HepG2 (cell line): ENCODE measurements at regions not wholly inside any gene's neighbourhood (a gene's known extent, or its start where the extent isn't known, plus 50 kb on each side); places are given as distances from the start of the nearest gene placed in this dataset.

Source experiments
- ATAC-seq: fragments of 200-7000 bp; cut with Tn5 transposase; 3 replicates; pipeline ENCODE4 v1.9.1; 2020; ENCODE audit warnings: mild to moderate bottlenecking, moderate library complexity
- BruUV-seq: library from RNA; stranded (reverse); fragments of 400-500 nt; replicated peaks from 2 replicates; lab custom pipeline; 2021; lab: Mats Ljungman, UMichigan
- CTCF ChIA-PET: fragments of 300-600 bp; formaldehyde crosslinking; extraction: SDS; loops from one replicate; lab custom pipeline; 2021; ENCODE audit warnings: low total read pairs, inconsistent platforms, low intra/inter-chr PET ratio; lab: Yijun Ruan, JAX
- POLR2A ChIA-PET: fragments of 350-600 bp; sonication (Branson Sonifier 250); formaldehyde crosslinking; loops from one replicate; lab custom pipeline; 2020; ENCODE audit warnings: antibody characterized with exemption, inconsistent platforms; lab: Yijun Ruan, JAX
- DNase-seq: peaks from one replicate; pipeline ENCODE4 v3.0.0-alpha.2; 2015; ENCODE audit warnings: low spot score
- FAIRE-seq: peaks from 3 replicates; lab custom pipeline; 2011; peaks lifted over from hg19 to GRCh38; lab: Jason Lieb, UNC
- H2AFZ ChIP-seq: one replicate; pipeline ENCODE4 v1.6.1; 2011; ENCODE audit warnings: low read length, inconsistent platforms
- H3K27ac ChIP-seq: fragments of 300-600 bp; 3 replicates; pipeline ENCODE4 v1.8.0; 2011; ENCODE audit warnings: mixed run types, mild to moderate bottlenecking, mixed read lengths, low read length, inconsistent platforms; ENCODE audit not compliant: insufficient read depth; ENCODE audit errors: extremely low read length
- H3K27me3 ChIP-seq, 2 experiments: fragments of 200-600 bp in 1 of 2; 2 replicates in 1 of 2; 3 replicates in 1 of 2; pipeline versions ENCODE4 v1.6.0 to v1.8.0; 2011; ENCODE audit warnings: low read length in 2 of 2, mild to moderate bottlenecking in 2 of 2, moderate library complexity in 2 of 2, inconsistent platforms in 1 of 2; ENCODE audit not compliant: insufficient read depth in 2 of 2, control insufficient read depth in 1 of 2
- H3K36me3 ChIP-seq, 2 experiments: fragments of 200-600 bp in 1 of 2; replicated peaks in 1 of 2; 2 replicates in 1 of 2; 3 replicates in 1 of 2; pipeline versions ENCODE4 v1.5.1 to v1.8.0; 2011; ENCODE audit warnings: low read length in 2 of 2, inconsistent platforms in 1 of 2; ENCODE audit not compliant: insufficient read depth in 2 of 2, control insufficient read depth in 1 of 2
- H3K4me1 ChIP-seq: 2 replicates; pipeline ENCODE4 v1.5.1; 2012; ENCODE audit warnings: low read length, inconsistent platforms; ENCODE audit not compliant: insufficient read depth
- H3K4me2 ChIP-seq: 2 replicates; pipeline ENCODE4 v1.6.0; 2011; ENCODE audit warnings: low read depth, low read length, inconsistent platforms
- H3K4me3 ChIP-seq, 3 experiments: fragments of 200-600 bp in 1 of 3; sonication (generic), shearing (Covaris generic) in 1 of 3; replicated peaks in 1 of 3; 2 replicates each; pipeline ENCODE4 v1.5.1; 2011 to 2016; ENCODE audit warnings: low read length in 3 of 3, inconsistent platforms in 2 of 3, low read depth in 2 of 3, mild to moderate bottlenecking in 2 of 3, control low read depth in 1 of 3, mixed read lengths in 1 of 3; ENCODE audit not compliant: insufficient read depth in 1 of 3
- H3K79me2 ChIP-seq: one replicate; pipeline ENCODE4 v1.6.1; 2011; ENCODE audit warnings: low read length, inconsistent platforms; ENCODE audit not compliant: insufficient read depth
- H3K9ac ChIP-seq: 2 replicates; pipeline ENCODE4 v1.6.0; 2011; ENCODE audit warnings: mild to moderate bottlenecking, low read depth, low read length, inconsistent platforms; ENCODE audit not compliant: insufficient read depth
- H3K9me3 ChIP-seq: 2 replicates; pipeline ENCODE4 v1.5.1; 2012; ENCODE audit warnings: mild to moderate bottlenecking, low read length
- H4K20me1 ChIP-seq: 2 replicates; pipeline ENCODE4 v1.6.0; 2011; ENCODE audit warnings: inconsistent platforms, mild to moderate bottlenecking, low read length, moderate library complexity; ENCODE audit not compliant: insufficient read depth
- FOSL1 ChIP-seq: sonication (generic); formaldehyde crosslinking; IDR thresholded peaks from 2 replicates; pipeline ENCODE4 v1.9.0; 2021; ENCODE audit warnings: missing genetic modification reagents, borderline replicate concordance
- HOXA7 ChIP-seq: sonication (generic); formaldehyde crosslinking; IDR thresholded peaks from 2 replicates; pipeline ENCODE4 v1.8.1; 2022; ENCODE audit warnings: mild to moderate bottlenecking, missing genetic modification reagents, moderate library complexity
- IRF9 ChIP-seq: sonication (generic); formaldehyde crosslinking; IDR thresholded peaks from 2 replicates; pipeline ENCODE4 v1.8.0; 2022; ENCODE audit warnings: missing genetic modification reagents, mild to moderate bottlenecking, borderline replicate concordance
- PAXIP1 ChIP-seq: sonication (generic); formaldehyde crosslinking; conservative IDR thresholded peaks from 2 replicates; pipeline ENCODE4 v1.4.0; 2020; ENCODE audit warnings: mild to moderate bottlenecking, missing genetic modification reagents, moderate library complexity
- SOX6 ChIP-seq, 2 experiments: fragments of 450-650 bp in 1 of 2; sonication (generic) in 1 of 2; formaldehyde crosslinking in 1 of 2; IDR thresholded peaks; 2 replicates each; pipeline versions ENCODE4 v1.4.0 to v1.6.1; 2017 to 2020; ENCODE audit warnings: antibody characterized with exemption in 1 of 2, mild to moderate bottlenecking in 1 of 2, missing genetic modification reagents in 1 of 2
- ZNF230 ChIP-seq: sonication (generic); formaldehyde crosslinking; IDR thresholded peaks from 2 replicates; pipeline ENCODE4 v1.4.0; 2020; ENCODE audit warnings: mild to moderate bottlenecking, missing genetic modification reagents
- ZSCAN9 ChIP-seq: IDR thresholded peaks from 2 replicates; pipeline ENCODE4 v1.6.1; 2016; ENCODE audit warnings: borderline replicate concordance
- WGBS: methylation state at CpG from one replicate; pipeline ENCODE4 v1.1.6; 2017; ENCODE audit warnings: low lambda C conversion rate; 5-methylcytosine and 5-hydroxymethylcytosine counted together
- in situ Hi-C: cut with HindIII; loops from 2 replicates; pipeline ENCODE4 v1.10.0; 2017; ENCODE audit warnings: low pct_unique_long_range_greater_than_20kb; ENCODE audit not compliant: extremely low pct_ligation_motif_present
- intact Hi-C: fragments of 100-400 bp; cut with micrococcal nuclease; formaldehyde crosslinking; loops from one replicate; pipeline ENCODE4 v1.10.0; 2022; ENCODE audit not compliant: unreplicated experiment

GRCh38 chr10:21196822-21197395, 299.8 kb upstream of the NEBL start (continued):
- TF ChIP-seq PAXIP1 (CRISPR knock-in tag) (no peak), SOX6 (IDR thresholded peaks at IDR 0.05) (no peak), SOX6 (CRISPR knock-in tag; IDR thresholded peaks at IDR 0.05) (no peak), IRF9 (CRISPR knock-in tag) (no peak), HOXA7 (no peak), ZNF230 (CRISPR knock-in tag) (no peak), ZSCAN9 (no peak)
- TF ChIP-seq, all 625 proteins: peak for 0

- DNase-seq (no peak), ATAC-seq (no peak), FAIRE-seq (no peak)
- 0% methylated on average over 1 of the region's 1 CpG for WGBS
- BruUV-seq, result no TSS peak
- peaks cover 16% of the 10 kb centered on the region for H3K9me3 ChIP-seq
- ChIA-PET POLR2A (no interaction called here), CTCF (no interaction called here)
- H2AFZ ChIP-seq, result no peak overlapping the region
- intact Hi-C loops, result no loop called here
- no peaks in the 10 kb centered on the region for H4K20me1 ChIP-seq
- no peaks in the 10 kb centered on the region for H3K79me2 ChIP-seq
- H3K4me3 ChIP-seq, result no peak overlapping the region
- in situ Hi-C loops, result no loop called here
- no peaks in the 10 kb centered on the region for H3K36me3 ChIP-seq
- H3K4me1 ChIP-seq, result no peaks in the 10 kb centered on the region
- no peak overlapping the region for H3K4me2 ChIP-seq
- no peak for TF ChIP-seq FOSL1 (CRISPR knock-in tag)
- no peak overlapping the region for H3K27ac ChIP-seq
- H3K27me3 ChIP-seq, result peaks cover 0 to 6% of the 10 kb centered on the region in 2 experiments; a peak in 2 of 5 replicates
- no peak overlapping the region for H3K9ac ChIP-seq
These were observed 298.1 kb upstream of the NEBL start for GRCh38 chr10:21195252-21195651.
